GM18499 (cell line): ENCODE measurements at regions not wholly inside any gene's neighbourhood (a gene's known extent, or its start where the extent isn't known, plus 50 kb on each side); places are given as distances from the start of the nearest gene placed in this dataset.

Experiments
- ATAC-seq: cut with Tn5 transposase; IDR thresholded peaks from one replicate; pipeline ENCODE4 v1.9.1; 2021; ENCODE audit warnings: moderate number of reproducible peaks; ENCODE audit not compliant: insufficient read depth, unreplicated experiment

GRCh38 chr18:25459814-25460213 is 107.8 kb upstream of the ZNF521 start:
- no peak for ATAC-seq

GRCh38 chr18:25457601-25458000 is 105.6 kb upstream of the ZNF521 start:
- no peak for ATAC-seq

GRCh38 chr18:25457126-25457525 is 105.2 kb upstream of the ZNF521 start:
- ATAC-seq, result no peak

GRCh38 chr18:25456334-25457010 is 104.5 kb upstream of the ZNF521 start:
- no peak for ATAC-seq

GRCh38 chr18:25455646-25456045 is 103.7 kb upstream of the ZNF521 start:
- no peak for ATAC-seq

- ATAC-seq, result no peak
Observed at GRCh38 chr18:25455159-25455558, 103.2 kb upstream of the ZNF521 start.

GRCh38 chr18:25454730-25455129 is 102.8 kb upstream of the ZNF521 start:
- no peak for ATAC-seq

- no peak for ATAC-seq
Observed at GRCh38 chr18:25454270-25454659, 102.3 kb upstream of the ZNF521 start.

GRCh38 chr18:25453556-25454269 is 101.7 kb upstream of the ZNF521 start:
- no peak for ATAC-seq

GRCh38 chr18:25451077-25451658 is 99.2 kb upstream of the ZNF521 start:
- no peak for ATAC-seq

- ATAC-seq, result no peak
Observed at GRCh38 chr18:25449046-25449445, 97.1 kb upstream of the ZNF521 start.

GRCh38 chr18:25446972-25447371 is 95.0 kb upstream of the ZNF521 start:
- no peak for ATAC-seq

GRCh38 chr18:25445430-25445829 is 93.5 kb upstream of the ZNF521 start:
- no peak for ATAC-seq

- ATAC-seq, result no peak
Observed at GRCh38 chr18:25443776-25444175, 91.8 kb upstream of the ZNF521 start.

GRCh38 chr18:25435149-25435782 is 83.3 kb upstream of the ZNF521 start:
- no peak for ATAC-seq

GRCh38 chr18:25434745-25435144 is 82.8 kb upstream of the ZNF521 start:
- ATAC-seq, result no peak

GRCh38 chr18:25433590-25433989 is 81.6 kb upstream of the ZNF521 start:
- no peak for ATAC-seq

- no peak for ATAC-seq
Observed at GRCh38 chr18:25425024-25425423, 73.1 kb upstream of the ZNF521 start.

- ATAC-seq, result no peak
Observed at GRCh38 chr18:25423760-25424159, 71.8 kb upstream of the ZNF521 start.

GRCh38 chr18:25423267-25423666 is 71.3 kb upstream of the ZNF521 start:
- ATAC-seq, result no peak

GRCh38 chr18:25422230-25422629 is 70.3 kb upstream of the ZNF521 start:
- no peak for ATAC-seq
